Brain microvascular endothelial cell (primary cell): ENCODE measurements at regions not wholly inside any gene's neighbourhood (a gene's known extent, or its start where the extent isn't known, plus 50 kb on each side); places are given as distances from the start of the nearest gene placed in this dataset.

Experiments
- DNase-seq: peaks from one replicate; pipeline ENCODE4 v3.0.0-alpha.2; 2020
- H3K27ac ChIP-seq: fragments of 250-450 bp; sonication (Bioruptor Pico); 2 replicates; pipeline ENCODE4 v1.5.1; 2020; ENCODE audit warnings: mild to moderate bottlenecking, moderate library complexity
- H3K27me3 ChIP-seq: fragments of 250-450 bp; sonication (Bioruptor Pico); replicated peaks from 2 replicates; pipeline ENCODE4 v1.5.1; 2020; ENCODE audit warnings: mild to moderate bottlenecking
- H3K36me3 ChIP-seq: fragments of 250-450 bp; sonication (Bioruptor Pico); replicated peaks from 2 replicates; pipeline ENCODE4 v1.5.1; 2020; ENCODE audit warnings: mild to moderate bottlenecking
- H3K4me3 ChIP-seq: 2 replicates; pipeline ENCODE4 v1.5.1; 2011; ENCODE audit warnings: low read depth, mild to moderate bottlenecking, control low read depth, low read length, moderate library complexity
- in situ Hi-C: cut with HindIII; loops from 2 replicates; pipeline ENCODE4 v1.10.0; 2017; ENCODE audit warnings: low sequenced_read_pairs, low pct_ligation_motif_present
- TF ChIP-seq, protein P1 (sequence below): IDR thresholded peaks from 2 replicates; pipeline ENCODE4 v1.5.1; 2011; ENCODE audit warnings: low read depth, mild to moderate bottlenecking, moderate library complexity, low read length, control low read depth, inconsistent platforms; ENCODE audit errors: missing control alignments

DNA sequence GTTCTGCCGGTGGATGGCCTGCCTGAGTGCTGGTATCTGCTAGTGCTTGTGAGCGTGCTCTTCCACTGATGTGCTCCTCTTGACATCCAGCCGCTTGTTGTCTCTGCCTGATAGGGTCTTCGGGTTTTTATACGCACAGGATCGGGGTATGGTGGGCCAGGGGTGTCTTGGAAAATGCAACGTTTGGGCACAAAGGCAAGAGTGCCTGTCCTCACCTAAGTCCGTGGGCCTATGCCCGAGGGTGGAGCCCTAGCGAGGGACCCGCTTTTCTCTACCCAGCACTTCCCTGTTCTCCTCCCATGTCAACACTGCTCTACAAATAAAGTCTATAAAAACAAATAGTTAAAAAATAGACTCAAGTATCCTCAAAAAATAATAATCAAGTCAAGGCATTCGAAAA lies 1007.8 kb downstream of the PLA2G4A start:
- DNase-seq, result no peak
- in situ Hi-C loops, result no loop called here

DNA sequence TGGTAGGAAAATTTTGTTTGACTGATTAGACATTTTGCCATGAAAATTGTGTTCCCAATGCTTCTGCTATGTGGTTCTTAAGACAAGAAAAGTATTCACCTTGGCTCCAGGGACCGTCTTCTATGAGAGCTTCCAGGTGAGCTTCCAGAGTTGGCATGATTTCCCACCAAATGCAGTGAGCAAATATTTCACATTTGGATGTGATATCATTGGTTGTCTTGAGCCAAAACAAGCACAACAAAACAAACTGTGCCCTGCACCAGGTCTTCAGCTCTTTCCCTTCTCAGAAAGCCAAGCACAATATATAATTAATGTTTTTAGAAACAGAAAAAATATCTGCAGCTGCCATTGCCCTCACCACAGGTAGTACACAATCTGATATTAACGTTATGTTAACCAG lies 1009.0 kb downstream of the PLA2G4A start:
- Histone ChIP-seq H3K27ac (no peak overlapping the region), H3K36me3 (no peaks in the 10 kb centered on the region), H3K4me3 (no peak overlapping the region), H3K27me3 (no peaks in the 10 kb centered on the region)
- in situ Hi-C loops, result no loop called here
- TF ChIP-seq, protein P1, sequence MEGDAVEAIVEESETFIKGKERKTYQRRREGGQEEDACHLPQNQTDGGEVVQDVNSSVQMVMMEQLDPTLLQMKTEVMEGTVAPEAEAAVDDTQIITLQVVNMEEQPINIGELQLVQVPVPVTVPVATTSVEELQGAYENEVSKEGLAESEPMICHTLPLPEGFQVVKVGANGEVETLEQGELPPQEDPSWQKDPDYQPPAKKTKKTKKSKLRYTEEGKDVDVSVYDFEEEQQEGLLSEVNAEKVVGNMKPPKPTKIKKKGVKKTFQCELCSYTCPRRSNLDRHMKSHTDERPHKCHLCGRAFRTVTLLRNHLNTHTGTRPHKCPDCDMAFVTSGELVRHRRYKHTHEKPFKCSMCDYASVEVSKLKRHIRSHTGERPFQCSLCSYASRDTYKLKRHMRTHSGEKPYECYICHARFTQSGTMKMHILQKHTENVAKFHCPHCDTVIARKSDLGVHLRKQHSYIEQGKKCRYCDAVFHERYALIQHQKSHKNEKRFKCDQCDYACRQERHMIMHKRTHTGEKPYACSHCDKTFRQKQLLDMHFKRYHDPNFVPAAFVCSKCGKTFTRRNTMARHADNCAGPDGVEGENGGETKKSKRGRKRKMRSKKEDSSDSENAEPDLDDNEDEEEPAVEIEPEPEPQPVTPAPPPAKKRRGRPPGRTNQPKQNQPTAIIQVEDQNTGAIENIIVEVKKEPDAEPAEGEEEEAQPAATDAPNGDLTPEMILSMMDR, result no peak
- no peak for DNase-seq

More for the DNA sequence above, 1007.8 kb downstream of the PLA2G4A start:
- no peaks in the 10 kb centered on the region for H3K27me3 ChIP-seq
- TF ChIP-seq, protein P1, result no peak
- no peak overlapping the region for H3K27ac ChIP-seq
- H3K36me3 ChIP-seq, result no peaks in the 10 kb centered on the region
- H3K4me3 ChIP-seq, result no peak overlapping the region

DNA sequence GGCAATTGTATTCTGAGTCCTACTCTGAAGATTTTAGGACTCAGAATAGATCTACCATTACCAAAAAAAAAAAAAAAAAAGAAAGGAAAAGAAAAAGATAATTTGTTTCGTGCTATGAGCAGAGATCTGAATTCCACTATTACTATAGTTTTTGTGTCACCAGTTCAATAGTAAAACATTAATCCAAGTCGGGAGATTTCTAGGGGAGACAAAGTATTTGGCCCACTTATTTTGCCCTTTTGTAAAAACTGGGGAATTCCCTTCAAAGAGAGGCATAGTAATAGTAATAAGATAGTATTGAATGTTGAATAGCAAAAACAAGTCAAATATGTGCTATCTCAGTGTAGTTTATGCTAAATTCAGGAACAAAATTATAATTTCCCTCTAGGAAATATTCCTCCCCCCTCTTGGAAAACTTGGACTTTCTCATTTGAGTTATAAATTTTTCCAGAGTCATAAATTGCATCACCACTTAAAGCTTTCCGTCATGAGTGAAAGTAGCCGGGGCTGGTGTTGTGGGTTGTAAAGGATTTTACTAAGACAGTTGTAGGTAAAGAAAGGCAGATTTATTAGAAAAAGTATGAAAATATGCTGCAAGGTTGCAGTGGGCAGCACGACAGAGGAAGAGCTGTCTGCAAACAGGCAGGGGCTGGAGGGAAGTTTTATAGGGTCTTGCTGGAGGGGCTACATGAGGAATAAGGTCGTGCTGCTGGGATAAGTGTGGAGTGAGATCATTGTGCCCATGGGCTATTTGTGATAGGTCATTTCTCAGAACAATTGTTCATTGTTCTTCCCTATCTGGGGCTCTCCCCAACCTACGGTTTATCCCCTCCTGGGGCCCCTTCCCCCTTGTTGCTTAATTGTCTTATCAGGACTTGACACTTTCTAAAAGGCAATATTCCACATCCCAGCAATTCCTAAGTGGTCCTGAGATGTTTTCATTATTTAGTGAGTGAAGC lies 1009.9 kb downstream of the PLA2G4A start:
- TF ChIP-seq, protein P1, result no peak
- no peaks in the 10 kb centered on the region for H3K36me3 ChIP-seq
- H3K27me3 ChIP-seq, result no peaks in the 10 kb centered on the region
- H3K4me3 ChIP-seq, result no peak overlapping the region
- in situ Hi-C loops, result no loop called here
- no peak overlapping the region for H3K27ac ChIP-seq
- no peak for DNase-seq

DNA sequence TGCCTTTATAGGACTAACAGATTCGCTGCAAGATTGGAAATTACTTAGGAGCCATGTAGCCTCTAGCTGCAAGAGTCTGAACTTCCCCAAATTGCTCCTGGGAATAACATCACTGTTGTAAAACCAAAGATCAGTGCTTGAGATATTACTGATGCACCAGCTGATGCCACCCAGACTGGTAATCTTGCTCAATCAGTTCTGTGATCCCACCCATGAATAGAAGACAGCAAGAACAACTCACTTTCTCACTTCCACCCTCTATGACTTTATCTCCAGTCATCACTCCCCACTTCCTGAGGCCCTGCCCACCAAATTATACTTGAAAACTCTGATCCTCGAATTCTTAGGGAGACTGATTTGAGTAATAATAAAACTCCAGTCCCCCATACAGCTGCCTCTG lies 1011.1 kb downstream of the PLA2G4A start:
- TF ChIP-seq, protein P1, result no peak
- Histone ChIP-seq H3K36me3 (no peaks in the 10 kb centered on the region), H3K27me3 (no peaks in the 10 kb centered on the region), H3K4me3 (no peak overlapping the region), H3K27ac (no peak overlapping the region)
- in situ Hi-C loops, result no loop called here
- no peak for DNase-seq

DNA sequence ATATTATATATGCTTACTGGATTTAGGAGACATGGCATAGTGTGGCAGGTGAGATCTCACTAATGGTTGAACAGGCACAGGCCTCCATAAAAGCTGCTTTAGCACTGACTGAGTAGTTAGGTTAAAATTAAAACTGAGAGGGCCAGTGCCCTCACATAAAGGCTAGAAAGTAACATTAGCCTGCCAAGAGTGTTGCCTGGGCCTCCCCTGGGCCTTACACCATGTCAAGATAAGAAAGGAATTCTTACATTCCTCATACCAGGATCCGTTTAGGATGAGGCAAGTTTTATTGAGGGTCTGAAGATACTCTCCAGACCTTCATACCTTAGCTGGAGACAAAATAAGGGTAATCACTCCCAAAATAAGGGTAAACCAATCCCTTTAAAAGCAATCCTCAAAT lies 1011.8 kb downstream of the PLA2G4A start:
- no peaks in the 10 kb centered on the region for H3K27me3 ChIP-seq
- no peak for DNase-seq
- no peak overlapping the region for H3K27ac ChIP-seq
- in situ Hi-C loops, result no loop called here
- no peak overlapping the region for H3K4me3 ChIP-seq
- no peaks in the 10 kb centered on the region for H3K36me3 ChIP-seq
- TF ChIP-seq, protein P1, result no peak
